ENCODE measurements at regions not wholly inside any gene's neighbourhood (a gene's known extent, or its start where the extent isn't known, plus 50 kb on each side); places are given as distances from the start of the nearest gene placed in this dataset.

- TF ChIP-seq CTCF (conservative IDR thresholded peaks at IDR 0.05 in 1 of 2, IDR thresholded peaks at IDR 0.05 in 1 of 2; ENCODE audit: extremely low read depth in 1 of 2, insufficient read depth in 1 of 2, low read depth in 1 of 2, low read length in 2 of 2), result no peak
- no peak for TF ChIP-seq EZH2 (IDR thresholded peaks at IDR 0.05; ENCODE audit: borderline replicate concordance, low read length)
Observed at GRCh38 chr10:9147475-9147874, 1093.0 kb downstream of the GATA3 start.

All from mammary epithelial cell (primary cell).